Tongue (tissue), 1 donor: ENCODE measurements at regions not wholly inside any gene's neighbourhood (a gene's known extent, or its start where the extent isn't known, plus 50 kb on each side); places are given as distances from the start of the nearest gene placed in this dataset.

ENCODE experiments used
- DNase-seq: peaks from one replicate; pipeline ENCODE4 v3.0.0-alpha.2; 2015

DNA sequence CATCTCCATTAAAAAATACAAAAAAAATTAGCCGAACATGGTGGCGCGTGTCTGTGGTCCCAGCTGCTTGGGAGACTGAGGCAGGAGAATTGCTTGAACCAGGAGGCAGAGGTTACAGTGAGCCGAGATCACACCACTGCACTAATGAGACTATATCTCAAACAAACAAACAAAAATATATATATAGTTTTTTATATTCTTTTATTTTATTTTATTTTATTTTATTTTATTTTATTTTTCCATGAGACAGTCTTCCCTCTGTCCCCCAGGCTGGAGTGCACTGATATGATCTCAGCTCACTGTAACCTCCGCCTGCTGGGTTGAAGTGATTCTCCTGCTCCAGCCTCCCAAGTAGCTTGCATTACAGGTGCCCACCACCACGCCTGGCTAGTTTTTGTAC, 79.5 kb downstream of the IRF2BPL start:
- no peak for DNase-seq

DNA sequence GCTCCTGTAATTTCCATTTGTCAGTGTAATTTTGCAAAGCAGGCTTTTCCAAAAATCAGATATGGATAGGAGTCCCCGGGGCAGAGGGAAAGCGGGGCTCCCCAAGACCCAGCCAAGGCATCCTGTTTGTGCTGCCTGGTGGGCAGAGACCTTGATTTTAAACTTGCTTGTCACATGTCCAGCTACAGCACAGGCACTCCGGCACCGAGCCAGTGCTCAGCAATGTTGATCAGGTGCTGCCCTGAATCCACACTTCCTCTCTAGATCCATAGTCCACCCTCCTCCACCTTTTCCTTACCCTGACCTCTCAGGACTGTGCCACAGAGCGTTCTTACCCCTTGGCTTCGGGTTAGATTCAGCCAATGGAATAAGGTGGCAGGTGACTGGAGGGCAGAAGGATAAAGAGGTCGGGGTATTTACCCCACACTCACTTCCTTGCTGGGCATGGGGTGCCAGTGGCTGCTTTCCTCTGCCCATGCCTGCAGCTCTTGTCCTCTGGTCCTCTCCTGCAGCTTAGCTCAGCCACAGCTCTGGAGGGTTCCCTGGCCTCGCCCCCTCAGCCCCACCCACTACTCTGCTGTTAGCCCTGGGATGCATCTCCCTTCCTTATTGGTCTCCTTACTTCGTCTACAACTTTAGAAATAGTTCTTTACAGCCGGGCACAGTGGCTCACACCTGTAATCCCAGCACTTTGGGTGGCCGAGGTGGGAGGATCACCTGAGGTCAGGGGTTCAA, 80.1 kb downstream of the IRF2BPL start:
- DNase-seq = no peak

DNA sequence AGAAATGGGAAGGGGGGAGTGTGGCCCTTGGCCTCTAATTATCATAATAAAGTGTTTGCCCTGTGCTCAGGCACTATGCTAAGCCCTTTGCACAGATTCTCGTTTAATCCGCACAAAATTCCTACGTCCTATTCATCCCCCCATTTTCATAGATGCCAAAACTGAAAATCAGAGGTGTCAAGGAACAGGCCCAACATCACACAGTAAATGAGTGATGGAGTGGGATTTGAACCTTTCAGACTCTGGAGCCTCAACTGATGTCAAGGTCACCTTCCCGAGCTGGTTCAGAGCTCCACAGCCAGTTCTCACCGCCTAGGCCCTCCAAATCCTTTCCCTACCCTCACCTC, 80.7 kb downstream of the IRF2BPL start:
- no peak for DNase-seq

- DNase-seq = peak; percentile 96
Observed at GRCh38 chr14:76947078-76947837, 81.2 kb downstream of the IRF2BPL start.

DNA sequence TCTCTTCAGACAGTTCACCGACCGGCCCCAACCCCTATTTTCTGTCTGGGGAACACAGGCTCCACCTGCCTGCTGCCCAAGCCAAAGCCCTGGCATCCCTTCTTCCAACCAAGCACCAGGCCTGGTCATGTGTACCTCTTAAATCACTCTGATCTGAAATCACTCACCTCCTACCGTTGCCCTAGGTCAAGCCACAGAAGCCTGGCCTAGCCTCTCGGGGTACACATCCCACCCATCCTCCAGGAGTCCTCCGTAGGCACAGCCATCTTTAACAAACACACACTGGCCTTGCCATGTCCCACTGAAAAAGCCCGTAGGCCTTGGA, 81.8 kb downstream of the IRF2BPL start:
- no peak for DNase-seq

- DNase-seq = no peak
Observed at GRCh38 chr14:76943072-76943471, 85.4 kb downstream of the IRF2BPL start.

DNA sequence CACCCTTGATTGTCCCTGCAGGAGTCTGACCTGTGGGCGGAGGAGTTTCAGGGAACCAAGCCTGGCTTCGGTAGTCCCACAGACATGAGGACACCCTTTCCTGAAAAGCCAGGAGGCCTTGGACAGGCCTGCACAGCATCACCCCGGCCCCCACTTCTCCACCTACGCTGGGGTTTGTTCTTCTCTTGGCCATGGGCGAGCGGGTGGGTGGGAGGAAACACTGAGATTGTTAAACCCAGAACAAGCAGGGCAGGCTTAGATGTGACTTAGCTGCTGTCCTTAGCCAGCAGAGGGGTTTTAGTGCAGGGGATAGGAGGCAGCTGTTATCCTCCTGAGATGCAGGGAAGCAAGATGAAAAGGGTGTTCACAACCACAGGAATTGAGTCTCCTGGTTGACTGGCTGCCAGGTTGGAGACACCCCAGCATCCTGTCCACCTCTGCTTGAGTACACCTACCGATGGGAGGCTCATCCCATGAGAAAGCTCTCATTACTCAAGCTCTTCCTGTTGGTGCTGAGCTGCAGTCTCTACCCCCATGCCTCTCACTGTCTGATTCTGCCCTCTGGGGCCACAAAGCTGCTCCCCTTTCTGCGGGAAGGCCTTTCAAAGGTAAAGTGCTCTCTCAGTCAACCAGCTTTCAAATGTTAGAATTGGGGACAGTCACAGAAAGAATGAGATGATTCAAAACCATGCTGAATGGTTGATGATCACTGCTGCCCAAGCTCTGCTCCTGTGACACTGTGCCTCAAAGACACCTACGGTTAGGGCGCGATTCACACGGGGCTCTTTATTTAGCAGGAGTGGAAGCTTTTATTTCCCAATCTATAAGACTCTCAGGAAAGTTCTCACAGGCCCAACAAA, 86.3 kb downstream of the IRF2BPL start:
- peak; percentile 71 for DNase-seq

- DNase-seq = peak; percentile 94
Observed at GRCh38 chr14:76941544-76941943, 87.0 kb downstream of the IRF2BPL start.

DNA sequence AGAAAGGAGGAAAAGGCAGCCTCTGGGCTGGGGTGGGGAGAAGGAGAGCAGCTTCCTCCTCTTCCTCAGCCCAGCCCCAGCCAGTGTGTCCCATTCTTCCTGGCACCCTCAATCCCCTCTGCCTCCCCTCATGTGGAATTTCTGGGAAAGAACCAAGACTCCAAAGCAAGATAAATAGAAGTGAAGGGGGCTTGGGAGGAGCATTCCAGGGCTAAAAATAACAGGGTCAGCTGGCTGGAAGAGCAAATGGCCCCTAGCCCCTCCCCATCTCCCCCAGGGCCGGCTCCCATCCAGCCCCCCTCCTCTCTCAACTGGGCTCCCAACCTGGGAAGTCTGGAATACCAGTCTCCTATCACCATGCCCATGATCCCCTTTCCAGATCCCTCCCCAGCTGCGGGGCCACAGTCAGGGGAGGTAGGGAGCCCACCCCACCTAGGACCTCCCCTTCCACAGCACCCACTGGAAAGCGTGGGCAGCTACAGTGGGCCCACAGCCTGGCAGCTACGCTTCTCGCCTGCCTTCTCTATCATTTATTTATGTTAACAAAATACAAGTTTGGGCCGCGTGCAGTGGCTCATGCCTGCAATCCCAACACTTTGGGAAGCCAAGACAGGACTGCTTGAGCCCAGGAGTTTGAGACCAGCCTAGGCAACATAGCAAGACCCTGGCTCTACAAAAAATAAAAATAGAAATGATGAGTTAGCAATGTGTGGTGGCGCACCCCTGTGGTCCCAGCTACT, 88.3 kb downstream of the IRF2BPL start:
- peak; percentile 85 for DNase-seq

GRCh38 chr14:76939015-76939742, 89.3 kb downstream of the IRF2BPL start:
- DNase-seq = no peak

GRCh38 chr14:76938092-76938500, 90.4 kb downstream of the IRF2BPL start:
- DNase-seq = no peak

- DNase-seq = peak; percentile 97
Observed at GRCh38 chr14:76937181-76938091, 91.1 kb downstream of the IRF2BPL start.

GRCh38 chr14:76936483-76936882, 92.0 kb downstream of the IRF2BPL start:
- no peak for DNase-seq

DNA sequence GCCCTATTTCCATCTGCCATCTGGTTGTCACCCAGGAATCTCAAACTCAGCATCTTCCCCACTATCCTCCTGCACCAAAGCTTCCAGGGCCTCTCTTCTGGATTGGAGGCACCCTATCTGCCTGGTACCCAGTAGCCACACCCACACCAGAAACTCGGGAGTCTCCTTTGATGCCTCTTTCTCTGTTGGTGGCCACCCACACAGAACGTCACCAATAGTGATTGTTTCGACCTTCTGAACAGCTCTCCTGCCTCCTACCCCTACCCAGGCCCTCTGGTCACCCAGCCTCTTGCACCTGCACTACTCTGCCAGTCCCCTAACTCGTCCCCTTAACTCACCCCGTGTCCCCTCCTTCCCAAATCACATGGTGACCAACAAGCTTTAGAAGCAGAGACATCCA, 95.0 kb downstream of the IRF2BPL start:
- no peak for DNase-seq

- DNase-seq = no peak
Observed at GRCh38 chr14:76931631-76932402, 96.7 kb downstream of the IRF2BPL start.

DNA sequence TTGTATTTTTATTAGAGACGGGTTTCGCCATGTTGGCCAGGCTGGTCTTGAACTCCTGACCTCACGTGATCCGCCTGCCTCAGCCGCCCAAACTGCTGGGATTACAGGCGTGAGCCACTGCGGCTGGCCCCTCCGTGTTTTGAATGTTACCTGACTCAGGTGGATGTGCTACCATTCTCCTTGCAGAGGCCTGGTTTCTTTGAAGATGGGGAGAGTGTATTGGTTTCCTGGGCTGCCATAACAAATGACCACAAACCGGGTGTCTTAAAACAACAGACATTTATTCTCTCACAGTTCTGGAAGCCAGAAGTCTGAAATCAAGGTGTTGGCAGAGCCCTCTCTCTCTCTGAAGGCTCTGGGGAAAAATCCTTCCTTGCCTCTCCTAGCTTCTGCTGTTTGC, 98.0 kb downstream of the IRF2BPL start:
- no peak for DNase-seq

- DNase-seq = no peak
Observed at GRCh38 chr14:76929927-76930326, 98.6 kb downstream of the IRF2BPL start.

- DNase-seq = no peak
Observed at GRCh38 chr14:76927971-76928700, 100.4 kb downstream of the IRF2BPL start.
